C4-2B (cell line): ENCODE measurements at regions not wholly inside any gene's neighbourhood (a gene's known extent, or its start where the extent isn't known, plus 50 kb on each side); places are given as distances from the start of the nearest gene placed in this dataset.

Experiments used
- CTCF ChIP-seq: fragments of 450-650 bp; conservative IDR thresholded peaks from 2 replicates; pipeline ENCODE4 v1.5.1; 2017; ENCODE audit warnings: mild to moderate bottlenecking
- ZFX ChIP-seq: fragments of 450-650 bp; IDR thresholded peaks from 2 replicates; pipeline ENCODE4 v1.6.1; 2017

- TF ChIP-seq CTCF (no peak), ZFX (no peak)
Measured at GRCh38 chr15:80324545-80325080, 72.6 kb upstream of the CTXND1 start.
